ENCODE measurements at regions not wholly inside any gene's neighbourhood (a gene's known extent, or its start where the extent isn't known, plus 50 kb on each side); places are given as distances from the start of the nearest gene placed in this dataset.

GRCh38 chr1:58914925-58915324, 131.1 kb upstream of the JUN start:
- DNase-seq (ENCODE audit: low read depth) = no peak
- TF ChIP-seq CTCF (IDR thresholded peaks at IDR 0.05; ENCODE audit: insufficient read depth, low read length, poor library complexity, severe bottlenecking) = no peak
- Histone ChIP-seq H3K36me3 (ENCODE audit: control insufficient read depth, insufficient read depth, low read length) (no peaks in the 10 kb centered on the region), H3K4me3 (ENCODE audit: low read depth, low read length) (no peak overlapping the region), H3K27me3 (ENCODE audit: control insufficient read depth, insufficient read depth, low read length) (no peaks in the 10 kb centered on the region)

DNA sequence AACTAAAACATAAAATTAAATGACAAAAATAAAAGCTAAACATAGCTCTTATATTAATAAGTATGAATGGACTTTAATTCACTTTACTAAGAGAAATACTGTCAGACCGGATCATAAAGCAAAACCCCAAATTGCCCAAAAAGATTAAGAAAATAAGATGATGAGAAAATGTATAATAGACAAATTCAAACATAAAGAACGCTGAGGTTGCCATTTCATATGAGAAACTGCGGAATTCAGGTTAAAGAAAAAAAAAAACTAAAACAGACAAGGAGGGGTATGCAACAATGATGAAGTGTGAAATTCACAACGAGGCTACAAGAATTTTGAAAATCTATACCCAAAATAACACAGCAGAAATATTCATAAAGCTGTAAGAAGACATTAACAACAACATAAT, 133.6 kb upstream of the JUN start:
- H3K36me3 ChIP-seq (ENCODE audit: control insufficient read depth, insufficient read depth, low read length) = no peaks in the 10 kb centered on the region
- no peak overlapping the region for H3K4me3 ChIP-seq (ENCODE audit: low read depth, low read length)
- TF ChIP-seq CTCF (IDR thresholded peaks at IDR 0.05; ENCODE audit: insufficient read depth, low read length, poor library complexity, severe bottlenecking) = no peak
- H3K27me3 ChIP-seq (ENCODE audit: control insufficient read depth, insufficient read depth, low read length) = no peaks in the 10 kb centered on the region
- DNase-seq (ENCODE audit: low read depth) = no peak

- no peaks in the 10 kb centered on the region for H3K27me3 ChIP-seq (ENCODE audit: control insufficient read depth, insufficient read depth, low read length)
- no peak for DNase-seq (ENCODE audit: low read depth)
- TF ChIP-seq CTCF (IDR thresholded peaks at IDR 0.05; ENCODE audit: insufficient read depth, low read length, poor library complexity, severe bottlenecking) = no peak
- no peaks in the 10 kb centered on the region for H3K36me3 ChIP-seq (ENCODE audit: control insufficient read depth, insufficient read depth, low read length)
- H3K4me3 ChIP-seq (ENCODE audit: low read depth, low read length) = no peak overlapping the region
Observed at GRCh38 chr1:58919226-58919958, 135.5 kb upstream of the JUN start.

DNA sequence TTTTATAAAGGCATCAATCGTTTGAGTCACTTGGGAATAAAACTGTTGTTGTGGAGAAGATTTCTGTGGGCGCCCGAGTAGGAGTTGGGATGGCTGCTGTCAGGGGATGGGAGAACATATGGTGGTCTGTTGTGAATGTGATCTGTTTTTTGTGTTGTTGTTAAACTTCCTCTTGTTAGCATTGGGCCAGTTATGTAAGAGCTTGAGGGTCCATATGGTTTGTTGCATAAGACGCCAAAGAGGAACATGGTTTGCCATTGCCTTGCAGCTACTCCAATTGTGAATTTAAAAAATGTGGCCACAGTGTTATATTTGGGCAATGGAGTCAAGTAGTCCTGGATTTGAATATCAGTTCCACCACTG, 136.1 kb upstream of the JUN start:
- Histone ChIP-seq H3K4me3 (ENCODE audit: low read depth, low read length) (no peak overlapping the region), H3K27me3 (ENCODE audit: control insufficient read depth, insufficient read depth, low read length) (no peaks in the 10 kb centered on the region), H3K36me3 (ENCODE audit: control insufficient read depth, insufficient read depth, low read length) (no peaks in the 10 kb centered on the region)
- DNase-seq (ENCODE audit: low read depth) = no peak
- TF ChIP-seq CTCF (IDR thresholded peaks at IDR 0.05; ENCODE audit: insufficient read depth, low read length, poor library complexity, severe bottlenecking) = no peak

DNA sequence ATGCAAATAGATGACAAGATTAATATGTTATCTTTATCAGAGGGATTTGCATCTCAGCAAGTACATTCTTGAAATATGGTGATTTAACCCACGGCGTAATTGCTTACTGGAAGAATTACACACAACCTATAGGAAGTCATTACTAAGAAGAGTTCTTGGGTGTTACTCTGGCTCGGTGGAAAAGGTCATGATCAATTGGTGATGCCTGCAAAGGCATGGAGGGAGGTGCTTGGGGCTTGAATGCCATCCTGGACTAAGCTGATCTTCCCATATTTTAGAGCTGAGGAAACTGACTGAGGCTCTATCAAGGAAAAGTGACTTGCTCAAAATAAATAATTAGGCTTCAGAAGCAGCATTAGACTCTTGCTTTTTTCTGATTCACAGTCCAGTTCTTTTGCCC, 137.5 kb upstream of the JUN start:
- no peaks in the 10 kb centered on the region for H3K27me3 ChIP-seq (ENCODE audit: control insufficient read depth, insufficient read depth, low read length)
- no peak for TF ChIP-seq CTCF (IDR thresholded peaks at IDR 0.05; ENCODE audit: insufficient read depth, low read length, poor library complexity, severe bottlenecking)
- H3K4me3 ChIP-seq (ENCODE audit: low read depth, low read length) = no peak overlapping the region
- no peak for DNase-seq (ENCODE audit: low read depth)
- no peaks in the 10 kb centered on the region for H3K36me3 ChIP-seq (ENCODE audit: control insufficient read depth, insufficient read depth, low read length)

DNA sequence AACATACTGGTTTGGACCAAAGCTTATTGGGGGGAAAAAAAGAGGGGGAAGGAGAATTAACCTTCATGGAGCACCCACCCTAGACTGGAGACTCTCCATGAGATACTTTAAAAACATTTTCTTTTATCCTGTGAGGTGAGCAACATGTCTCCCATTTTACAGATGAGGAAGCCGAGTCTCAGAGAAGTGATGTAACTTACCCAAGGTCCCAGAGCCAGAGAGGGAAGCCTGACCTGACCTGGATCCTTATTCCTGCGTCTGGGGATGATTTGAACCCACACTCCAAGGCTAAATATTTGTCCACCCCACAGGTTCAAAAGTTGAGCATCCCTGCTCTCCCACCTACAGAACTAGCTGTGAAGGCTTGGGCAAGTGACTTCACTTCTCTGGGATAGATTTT, 137.9 kb upstream of the JUN start:
- H3K36me3 ChIP-seq (ENCODE audit: control insufficient read depth, insufficient read depth, low read length) = no peaks in the 10 kb centered on the region
- no peak for TF ChIP-seq CTCF (IDR thresholded peaks at IDR 0.05; ENCODE audit: insufficient read depth, low read length, poor library complexity, severe bottlenecking)
- no peaks in the 10 kb centered on the region for H3K27me3 ChIP-seq (ENCODE audit: control insufficient read depth, insufficient read depth, low read length)
- no peak for DNase-seq (ENCODE audit: low read depth)
- no peak overlapping the region for H3K4me3 ChIP-seq (ENCODE audit: low read depth, low read length)

Data from kidney epithelial cell (primary cell).